Psoas muscle (tissue), 7 donors: ENCODE measurements at regions not wholly inside any gene's neighbourhood (a gene's known extent, or its start where the extent isn't known, plus 50 kb on each side); places are given as distances from the start of the nearest gene placed in this dataset.

ENCODE experiments used
- ATAC-seq, 4 donors: fragments of 200-7000 bp; cut with Tn5 transposase; one replicate each; pipeline ENCODE4 v1.9.1; 2020; ENCODE audit warnings: moderate library complexity in 3 of 4, mild to moderate bottlenecking in 2 of 4
- DNase-seq, 2 donors: peaks; one replicate each; pipeline ENCODE4 v3.0.0-alpha.2; 2020
- H3K27ac ChIP-seq: fragments of 200-600 bp; one replicate; pipeline ENCODE4 v1.8.0; 2022
- H3K27me3 ChIP-seq, 3 donors: fragments of 200-600 bp in 1 of 3; one replicate each; pipeline versions ENCODE4 v1.6.1 to v1.8.0; 2013 to 2022; ENCODE audit warnings: low read length in 2 of 3, mild to moderate bottlenecking in 2 of 3, moderate library complexity in 1 of 3; ENCODE audit not compliant: insufficient read depth in 3 of 3
- H3K36me3 ChIP-seq, 2 donors: fragments of 200-600 bp in 1 of 2; one replicate each; pipeline versions ENCODE4 v1.6.1 to v1.8.0; 2013 to 2022; ENCODE audit warnings: low read depth in 1 of 2, mild to moderate bottlenecking in 1 of 2, moderate library complexity in 1 of 2; ENCODE audit not compliant: insufficient read depth in 1 of 2
- H3K4me1 ChIP-seq: fragments of 200-600 bp; one replicate; pipeline ENCODE4 v1.8.0; 2022
- H3K4me3 ChIP-seq: fragments of 200-600 bp; one replicate; pipeline ENCODE4 v1.8.0; 2022; ENCODE audit warnings: mild to moderate bottlenecking
- H3K9me3 ChIP-seq: fragments of 200-600 bp; one replicate; pipeline ENCODE4 v1.8.0; 2022
- WGBS, 3 donors: extraction: QIAGEN DNeasy Blood & Tissue Kit; methylation state at CpG; one replicate each; pipeline versions ENCODE4 v1.1.6 to v1.1.7; 2013; 5-methylcytosine and 5-hydroxymethylcytosine counted together
- intact Hi-C, 2 donors: fragments of 100-400 bp; cut with DNase I; formaldehyde crosslinking; loops; one replicate each; pipeline versions ENCODE4 v1.11.0 to v1.14.2; 2022
- TF ChIP-seq, protein P1 (sequence below): fragments of 200-600 bp; IDR thresholded peaks from one replicate; pipeline ENCODE4 v1.8.0; 2022; ENCODE audit warnings: antibody characterized with exemption
- donor health status: healthy with polysubstance abuse.
- donor health status: DM: no; HTN: no; CAD: no; lungs with moderate emphysema.
- donor health status: Bipolar disorder and iron deficiency.
- donor health status: healthy.
- donor health status: DM: yes; HTN: yes; CAD: no.
- donor health status: DM: no; HTN: no; CAD: no.
- donor health status: DM: yes; HTN: yes; CAD: no.

DNA sequence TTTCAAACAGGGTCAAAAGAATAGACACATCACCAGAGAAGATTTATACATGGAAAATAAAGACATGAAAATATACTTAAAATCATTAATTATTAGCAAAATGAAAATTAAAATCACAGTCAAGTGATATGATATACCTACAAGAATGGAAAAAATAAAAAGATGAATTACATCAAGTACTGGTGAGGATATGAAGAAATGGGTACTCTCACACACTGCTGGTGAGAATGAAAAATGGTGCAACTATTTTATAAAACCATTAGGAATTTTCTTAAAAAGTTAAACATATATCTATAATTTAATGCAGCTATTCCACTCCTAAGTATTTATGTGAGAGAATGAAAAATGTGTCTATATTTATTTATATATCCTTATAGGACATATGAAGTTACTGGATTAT lies 136.3 kb upstream of the GRIK2 start:
- H3K4me3 ChIP-seq, result no peak overlapping the region
- ATAC-seq, result no peak
- no peak for DNase-seq
- no peaks in the 10 kb centered on the region for H3K27me3 ChIP-seq
- no peak overlapping the region for H3K27ac ChIP-seq
- no peaks in the 10 kb centered on the region for H3K4me1 ChIP-seq
- peaks cover 20% of the 10 kb centered on the region for H3K9me3 ChIP-seq
- H3K36me3 ChIP-seq, result no peaks in the 10 kb centered on the region
- intact Hi-C loops, result no loop called here
- TF ChIP-seq, protein P1, sequence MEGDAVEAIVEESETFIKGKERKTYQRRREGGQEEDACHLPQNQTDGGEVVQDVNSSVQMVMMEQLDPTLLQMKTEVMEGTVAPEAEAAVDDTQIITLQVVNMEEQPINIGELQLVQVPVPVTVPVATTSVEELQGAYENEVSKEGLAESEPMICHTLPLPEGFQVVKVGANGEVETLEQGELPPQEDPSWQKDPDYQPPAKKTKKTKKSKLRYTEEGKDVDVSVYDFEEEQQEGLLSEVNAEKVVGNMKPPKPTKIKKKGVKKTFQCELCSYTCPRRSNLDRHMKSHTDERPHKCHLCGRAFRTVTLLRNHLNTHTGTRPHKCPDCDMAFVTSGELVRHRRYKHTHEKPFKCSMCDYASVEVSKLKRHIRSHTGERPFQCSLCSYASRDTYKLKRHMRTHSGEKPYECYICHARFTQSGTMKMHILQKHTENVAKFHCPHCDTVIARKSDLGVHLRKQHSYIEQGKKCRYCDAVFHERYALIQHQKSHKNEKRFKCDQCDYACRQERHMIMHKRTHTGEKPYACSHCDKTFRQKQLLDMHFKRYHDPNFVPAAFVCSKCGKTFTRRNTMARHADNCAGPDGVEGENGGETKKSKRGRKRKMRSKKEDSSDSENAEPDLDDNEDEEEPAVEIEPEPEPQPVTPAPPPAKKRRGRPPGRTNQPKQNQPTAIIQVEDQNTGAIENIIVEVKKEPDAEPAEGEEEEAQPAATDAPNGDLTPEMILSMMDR, result no peak

DNA sequence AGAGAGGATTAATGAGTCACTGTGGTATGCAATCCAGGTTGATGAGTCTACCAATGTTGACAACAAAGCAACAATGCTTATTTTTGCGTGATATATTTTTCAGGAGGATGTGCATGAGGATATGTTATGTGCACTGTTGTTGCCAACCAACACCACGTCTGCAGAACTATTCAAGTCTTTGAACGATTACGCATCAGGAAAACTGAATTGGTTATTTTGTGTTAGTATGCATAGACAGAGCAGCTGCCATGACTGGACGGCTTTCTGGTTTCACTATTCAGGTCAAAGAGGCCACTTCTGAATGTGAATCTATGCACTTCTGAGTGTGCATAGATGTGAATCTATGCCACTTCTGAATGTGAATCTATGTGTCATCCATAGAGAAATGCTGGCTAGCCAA lies 134.0 kb upstream of the GRIK2 start:
- TF ChIP-seq, protein P1, result no peak
- H3K27me3 ChIP-seq, result no peaks in the 10 kb centered on the region
- no peak overlapping the region for H3K4me3 ChIP-seq
- ATAC-seq (no peak), DNase-seq (no peak)
- peaks cover 19% of the 10 kb centered on the region for H3K9me3 ChIP-seq
- 82 to 86% (median 85%) methylated on average over 5 of the region's 5 CpGs for WGBS, 3 donors
- H3K27ac ChIP-seq, result no peak overlapping the region
- H3K4me1 ChIP-seq, result no peaks in the 10 kb centered on the region
- no peaks in the 10 kb centered on the region for H3K36me3 ChIP-seq
- intact Hi-C loops, result no loop called here

DNA sequence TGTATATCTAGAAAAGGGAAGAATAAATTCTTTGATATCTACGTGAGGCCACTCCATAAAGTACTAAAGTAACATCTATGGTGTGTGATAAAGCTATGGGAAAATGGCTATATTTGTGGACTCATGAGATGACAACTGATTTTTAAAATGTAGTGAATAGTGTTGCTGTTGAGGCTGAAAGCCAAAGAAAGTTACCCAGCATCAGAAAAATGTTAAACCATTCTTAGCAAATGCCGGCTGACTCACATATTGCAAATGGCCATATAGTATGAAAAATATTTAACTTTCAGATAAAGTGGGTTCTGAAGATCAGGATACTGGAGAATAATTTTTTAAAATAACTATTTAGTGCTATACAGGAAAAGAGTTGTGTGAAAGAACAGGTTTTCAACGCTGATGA lies 129.9 kb upstream of the GRIK2 start:
- DNase-seq (no peak), ATAC-seq (no peak)
- Histone ChIP-seq H3K9me3 (peaks cover 3% of the 10 kb centered on the region), H3K27me3 (no peaks in the 10 kb centered on the region), H3K36me3 (no peaks in the 10 kb centered on the region), H3K4me3 (no peak overlapping the region), H3K4me1 (no peaks in the 10 kb centered on the region), H3K27ac (no peak overlapping the region)
- intact Hi-C loops, result no loop called here
- WGBS, 3 donors, result 85 to 88% (median 88%) methylated on average over 3 of the region's 3 CpGs
- TF ChIP-seq, protein P1, result no peak

DNA sequence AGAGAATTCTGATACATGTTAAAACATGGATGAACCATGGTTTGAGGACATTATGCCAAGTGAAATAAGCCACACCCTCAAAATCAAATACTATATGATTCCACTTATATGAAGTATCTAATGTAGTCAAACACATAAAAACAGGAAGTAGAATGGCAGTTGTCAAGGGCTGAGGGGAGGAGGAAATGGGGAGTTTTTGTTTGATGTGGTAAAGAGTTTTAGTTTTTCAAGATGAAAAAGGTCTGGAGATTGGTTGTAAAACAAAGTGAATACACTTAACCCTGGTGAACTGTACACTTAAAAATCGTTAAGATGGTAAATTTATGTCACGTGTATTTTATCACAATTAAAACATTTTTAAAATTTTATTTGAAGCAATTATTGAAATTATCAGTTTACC lies 127.4 kb upstream of the GRIK2 start:
- TF ChIP-seq, protein P1, result no peak
- no peaks in the 10 kb centered on the region for H3K4me1 ChIP-seq

DNA sequence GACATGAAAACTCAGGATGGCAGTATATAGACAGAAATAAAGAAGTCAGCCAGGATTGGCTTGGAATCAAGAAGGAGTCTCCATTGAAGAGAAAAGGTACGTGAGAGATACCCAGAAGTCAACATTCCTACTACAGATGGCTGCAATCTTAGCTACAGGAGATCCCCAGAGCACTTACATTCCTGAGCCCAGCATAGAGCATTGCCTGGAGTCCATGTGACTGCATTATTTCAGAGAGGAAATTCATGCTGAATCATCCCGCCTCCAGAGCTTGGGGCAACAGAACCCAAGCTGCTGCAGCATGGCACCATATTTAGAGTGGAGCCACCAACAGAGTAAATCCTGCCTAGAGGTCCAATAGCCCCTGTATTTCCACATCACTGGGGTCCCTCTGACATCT lies 125.0 kb upstream of the GRIK2 start:
- ATAC-seq (no peak), DNase-seq (no peak)
- 75 to 89% (median 76%) methylated on average over 2 of the region's 2 CpGs for WGBS, 3 donors
- Histone ChIP-seq H3K4me1 (no peaks in the 10 kb centered on the region), H3K36me3 (no peaks in the 10 kb centered on the region), H3K27ac (no peak overlapping the region), H3K9me3 (peaks cover 6% of the 10 kb centered on the region), H3K4me3 (no peak overlapping the region), H3K27me3 (no peaks in the 10 kb centered on the region)
- intact Hi-C loops, result no loop called here
- TF ChIP-seq, protein P1, result no peak

More for the DNA sequence above, 127.4 kb upstream of the GRIK2 start:
- Histone ChIP-seq H3K27me3 (no peaks in the 10 kb centered on the region), H3K9me3 (peaks cover 9% of the 10 kb centered on the region), H3K4me3 (no peak overlapping the region), H3K36me3 (no peaks in the 10 kb centered on the region), H3K27ac (no peak overlapping the region)
- ATAC-seq (no peak), DNase-seq (no peak)
- WGBS, 3 donors, result 69 to 86% (median 79%) methylated on average over 2 of the region's 2 CpGs
- intact Hi-C loops, result no loop called here
